ENCODE measurements at regions not wholly inside any gene's neighbourhood (a gene's known extent, or its start where the extent isn't known, plus 50 kb on each side); places are given as distances from the start of the nearest gene placed in this dataset.

DNA sequence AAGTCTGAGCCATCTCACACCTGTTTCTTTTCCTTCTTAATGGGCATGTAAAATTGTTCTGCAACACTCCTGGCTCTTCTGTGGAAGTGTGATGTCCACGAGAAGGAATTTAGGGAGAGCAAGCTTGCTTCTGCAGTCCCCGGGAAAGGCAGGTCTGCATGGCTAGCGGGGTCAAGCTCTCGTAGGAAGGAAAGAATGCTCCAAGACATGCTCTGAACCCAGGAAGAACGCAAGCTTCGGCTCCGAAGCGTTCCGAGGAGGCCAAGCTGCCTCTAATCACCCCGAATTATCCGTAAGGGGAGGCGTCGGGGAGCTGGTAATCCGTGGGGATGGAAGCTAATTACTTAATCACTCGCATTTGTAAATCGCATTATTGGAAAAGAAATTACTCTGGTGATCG, 177.7 kb downstream of the CRLF2 start:
- Histone ChIP-seq H3K27me3 (replicated peaks in 1 of 4; ENCODE audit: control insufficient read depth in 3 of 4, extremely low read depth in 1 of 4, insufficient read depth in 3 of 4, low read length in 3 of 4) (no peaks in the 10 kb centered on the region), H3K4me1 (replicated peaks in 1 of 4; ENCODE audit: control insufficient read depth in 3 of 4, insufficient read depth in 4 of 4, low read length in 3 of 4) (no peaks in the 10 kb centered on the region), H3K4ac (replicated peaks; ENCODE audit: insufficient read length, low read depth, low read length) (no peak overlapping the region), H3K23me2 (ENCODE audit: low read depth, low read length) (no peaks in the 10 kb centered on the region), H3K56ac (replicated peaks; ENCODE audit: insufficient read length, low read depth, low read length) (no peak overlapping the region), H4K5ac (ENCODE audit: insufficient read length, low read depth, low read length) (no peak overlapping the region), H2AK5ac (ENCODE audit: low read depth, low read length) (no peak overlapping the region), H2BK15ac (ENCODE audit: low read length) (no peak overlapping the region), H2BK5ac (ENCODE audit: low read depth, low read length) (no peak overlapping the region), H3K23ac (ENCODE audit: insufficient read length) (no peak overlapping the region), H3K79me2 (ENCODE audit: control insufficient read depth in 1 of 2, insufficient read depth in 2 of 2, low read length in 2 of 2) (no peaks in the 10 kb centered on the region), H2AFZ (ENCODE audit: low read length) (no peak overlapping the region), H2BK120ac (replicated peaks; ENCODE audit: low read depth, low read length) (no peak overlapping the region), H3K79me1 (ENCODE audit: low read depth, low read length) (no peaks in the 10 kb centered on the region), H4K8ac (ENCODE audit: extremely low read depth, insufficient read depth, low read length) (no peak overlapping the region; the same call in 1 of the 2 replicates), H2BK12ac (ENCODE audit: low read depth, low read length) (no peak overlapping the region), H4K20me1 (replicated peaks in 1 of 2; ENCODE audit: control insufficient read depth in 1 of 2, insufficient read depth in 2 of 2, low read length in 2 of 2) (no peaks in the 10 kb centered on the region), H2BK20ac (ENCODE audit: low read length) (no peak overlapping the region), H3K36me3 (ENCODE audit: control insufficient read depth in 2 of 4, insufficient read depth in 4 of 4, low read length in 3 of 4) (no peaks in the 10 kb centered on the region), H3K14ac (ENCODE audit: insufficient read length) (no peak overlapping the region), H3K18ac (ENCODE audit: extremely low read depth, low read length) (no peak overlapping the region), H3K4me3 (ENCODE audit: extremely low read depth in 1 of 4, insufficient read depth in 2 of 4, low read depth in 3 of 4, low read length in 4 of 4) (no peak overlapping the region), H3K27ac (ENCODE audit: low read depth, low read length) (no peak overlapping the region), H3K4me2 (ENCODE audit: insufficient read depth in 1 of 2, low read depth in 2 of 2, low read length in 2 of 2) (no peak overlapping the region), H3K9ac (replicated peaks in 1 of 4; ENCODE audit: extremely low read depth in 1 of 4, low read depth in 3 of 4, low read length in 3 of 4) (no peak overlapping the region), H4K91ac (replicated peaks; ENCODE audit: insufficient read length, low read length) (no peak overlapping the region), H3K9me3 (ENCODE audit: insufficient read depth in 2 of 2, low read depth in 1 of 2, low read length in 1 of 2) (peaks cover 0 to 2% of the 10 kb centered on the region in 2 experiments; a peak in 1 of 4 replicates)
- DNase-seq (ENCODE audit: low read depth in 1 of 2, low spot score in 2 of 2): no peak
- FAIRE-seq: no peak
- CTCF ChIA-PET (ENCODE audit: partially characterized antibody): no interaction called here
- 87% methylated on average over 17 of the region's 17 CpGs; no CpG with 5 or more reads in 1 of the 2 experiments for WGBS, 2 experiments (ENCODE audit: extremely low coverage in 1 of 2, insufficient coverage in 1 of 2, insufficient read length in 1 of 2, insufficient replicate concordance in 2 of 2, low coverage in 1 of 2, low lambda C conversion rate in 2 of 2, missing lambda C conversion rate in 1 of 2)
- POLR2A ChIA-PET (ENCODE audit: partially characterized antibody): no interaction called here
- TF ChIP-seq ZNF274 (IDR thresholded peaks at IDR 0.05; ENCODE audit: borderline replicate concordance, extremely low read depth, low read length) (no peak), MAFK (IDR thresholded peaks at IDR 0.05; ENCODE audit: low read depth, low read length) (no peak), TEAD4 (IDR thresholded peaks at IDR 0.05; ENCODE audit: low read depth, low read length) (no peak), RXRA (IDR thresholded peaks at IDR 0.05; ENCODE audit: insufficient read depth, low read depth, low read length) (no peak), KDM5A (IDR thresholded peaks at IDR 0.05; ENCODE audit: low read length) (no peak), RNF2 (IDR thresholded peaks at IDR 0.05; ENCODE audit: borderline replicate concordance, low read depth, low read length, missing control alignments, poor library complexity, severe bottlenecking) (no peak), CREB1 (IDR thresholded peaks at IDR 0.05) (no peak), EP300 (IDR thresholded peaks at IDR 0.05; ENCODE audit: borderline replicate concordance in 1 of 2, low read depth in 2 of 2, low read length in 2 of 2) (no peak), SP2 (IDR thresholded peaks at IDR 0.05; ENCODE audit: low read length) (no peak), NANOG (IDR thresholded peaks at IDR 0.05; ENCODE audit: insufficient read depth, low read depth, low read length, poor library complexity, severe bottlenecking) (no peak), JUN (IDR thresholded peaks at IDR 0.05; ENCODE audit: low read depth, low read length) (no peak), CEBPB (IDR thresholded peaks at IDR 0.05; ENCODE audit: low read depth, low read length) (no peak), TBP (IDR thresholded peaks at IDR 0.05; ENCODE audit: low read depth, low read length) (no peak)
- TF ChIP-seq, protein P1, sequence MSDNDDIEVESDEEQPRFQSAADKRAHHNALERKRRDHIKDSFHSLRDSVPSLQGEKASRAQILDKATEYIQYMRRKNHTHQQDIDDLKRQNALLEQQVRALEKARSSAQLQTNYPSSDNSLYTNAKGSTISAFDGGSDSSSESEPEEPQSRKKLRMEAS (IDR thresholded peaks at IDR 0.05): no peak
- TF ChIP-seq, protein P2, sequence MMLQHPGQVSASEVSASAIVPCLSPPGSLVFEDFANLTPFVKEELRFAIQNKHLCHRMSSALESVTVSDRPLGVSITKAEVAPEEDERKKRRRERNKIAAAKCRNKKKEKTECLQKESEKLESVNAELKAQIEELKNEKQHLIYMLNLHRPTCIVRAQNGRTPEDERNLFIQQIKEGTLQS (IDR thresholded peaks at IDR 0.05; ENCODE audit: insufficient read depth, low read depth, low read length): no peak

All from H1 (cell line).